NCI-H460 (cell line): ENCODE measurements at regions not wholly inside any gene's neighbourhood (a gene's known extent, or its start where the extent isn't known, plus 50 kb on each side); places are given as distances from the start of the nearest gene placed in this dataset.
"Not testable (repeated sequence)": the region's sequence is repeated elsewhere in the genome, so short reads cannot be mapped to it uniquely, and the experiment has no call there.

Source experiments
- DNase-seq: peaks from one replicate; pipeline ENCODE4 v3.0.0-alpha.2; 2016; ENCODE audit warnings: low read depth; ENCODE audit errors: extremely low read depth

- DNase-seq: not testable (repeated sequence)
Observed at GRCh38 chr5:121064241-121064640, 600.1 kb downstream of the PRR16 start.

- no peak for DNase-seq
Observed at GRCh38 chr5:121086671-121087070, 622.6 kb downstream of the PRR16 start.

GRCh38 chr5:121087560-121087959 is 623.5 kb downstream of the PRR16 start:
- no peak for DNase-seq

GRCh38 chr5:121088341-121088740 is 624.2 kb downstream of the PRR16 start:
- no peak for DNase-seq

GRCh38 chr5:121090822-121091221 is 626.7 kb downstream of the PRR16 start:
- no peak for DNase-seq

- DNase-seq: no peak
Observed at GRCh38 chr5:121100931-121101330, 636.8 kb downstream of the PRR16 start.

- no peak for DNase-seq
Observed at GRCh38 chr5:121105921-121106320, 641.8 kb downstream of the PRR16 start.

GRCh38 chr5:121106721-121107690 is 642.9 kb downstream of the PRR16 start:
- DNase-seq: not testable (repeated sequence)

GRCh38 chr5:121108725-121109124 is 644.6 kb downstream of the PRR16 start:
- DNase-seq: no peak

GRCh38 chr5:121109817-121110216 is 645.7 kb downstream of the PRR16 start:
- DNase-seq: no peak

GRCh38 chr5:121121786-121122185 is 657.7 kb downstream of the PRR16 start:
- no peak for DNase-seq

GRCh38 chr5:121138495-121138907 is 674.4 kb downstream of the PRR16 start:
- DNase-seq: no peak

- no peak for DNase-seq
Observed at GRCh38 chr5:121138952-121139351, 674.9 kb downstream of the PRR16 start.

GRCh38 chr5:121144764-121145163 is 680.7 kb downstream of the PRR16 start:
- peak; percentile 2 for DNase-seq

GRCh38 chr5:121151534-121151933 is 687.4 kb downstream of the PRR16 start:
- no peak for DNase-seq

- no peak for DNase-seq
Observed at GRCh38 chr5:121152411-121152810, 688.3 kb downstream of the PRR16 start.

- no peak for DNase-seq
Observed at GRCh38 chr5:121156565-121156964, 692.5 kb downstream of the PRR16 start.

GRCh38 chr5:121158451-121158850 is 693.2 kb upstream of the FTMT start:
- no peak for DNase-seq

GRCh38 chr5:121160591-121160990 is 691.1 kb upstream of the FTMT start:
- DNase-seq: no peak

- no peak for DNase-seq
Observed at GRCh38 chr5:121164632-121165031, 687.0 kb upstream of the FTMT start.

- DNase-seq: no peak
Observed at GRCh38 chr5:121171361-121171760, 680.3 kb upstream of the FTMT start.

- DNase-seq: no peak
Observed at GRCh38 chr5:121171834-121172233, 679.8 kb upstream of the FTMT start.
